ENCODE measurements at regions not wholly inside any gene's neighbourhood (a gene's known extent, or its start where the extent isn't known, plus 50 kb on each side); places are given as distances from the start of the nearest gene placed in this dataset.

- no peak for DNase-seq
These were observed 69.7 kb upstream of the DAPK1 start for GRCh38 chr9:87427851-87428506.

GRCh38 chr9:87428659-87429058 is 69.0 kb upstream of the DAPK1 start:
- no peak for DNase-seq

GRCh38 chr9:87431837-87432236 is 65.8 kb upstream of the DAPK1 start:
- no peak for DNase-seq

GRCh38 chr9:87433853-87434252 is 63.8 kb upstream of the DAPK1 start:
- DNase-seq, result no peak

- no peak for DNase-seq
These were observed 63.3 kb upstream of the DAPK1 start for GRCh38 chr9:87434366-87434765.

GRCh38 chr9:87435189-87435880 is 62.3 kb upstream of the DAPK1 start:
- no peak for DNase-seq

- no peak for DNase-seq
These were observed 61.0 kb upstream of the DAPK1 start for GRCh38 chr9:87436716-87437115.

GRCh38 chr9:87437966-87438365 is 59.7 kb upstream of the DAPK1 start:
- DNase-seq, result no peak

- no peak for DNase-seq
These were observed 56.4 kb upstream of the DAPK1 start for GRCh38 chr9:87441251-87441650.

GRCh38 chr9:87442451-87442850 is 55.2 kb upstream of the DAPK1 start:
- no peak for DNase-seq

GRCh38 chr9:87443006-87443405 is 54.7 kb upstream of the DAPK1 start:
- no peak for DNase-seq

GRCh38 chr9:87443461-87443860 is 54.2 kb upstream of the DAPK1 start:
- no peak for DNase-seq

- peak in 1 of 2 experiments; percentile 7 for DNase-seq
These were observed 52.0 kb upstream of the DAPK1 start for GRCh38 chr9:87445646-87446045.

GRCh38 chr9:87446527-87446926 is 51.1 kb upstream of the DAPK1 start:
- DNase-seq, result no peak

- DNase-seq, result no peak
These were observed 49.9 kb upstream of the DAPK1 start for GRCh38 chr9:87447547-87448432.
